C4-2B (cell line): ENCODE measurements at regions not wholly inside any gene's neighbourhood (a gene's known extent, or its start where the extent isn't known, plus 50 kb on each side); places are given as distances from the start of the nearest gene placed in this dataset.

Experiments used
- ZFX ChIP-seq: fragments of 450-650 bp; IDR thresholded peaks from 2 replicates; pipeline ENCODE4 v1.6.1; 2017
- TF ChIP-seq, protein P1 (sequence below): fragments of 450-650 bp; conservative IDR thresholded peaks from 2 replicates; pipeline ENCODE4 v1.5.1; 2017; ENCODE audit warnings: mild to moderate bottlenecking

DNA sequence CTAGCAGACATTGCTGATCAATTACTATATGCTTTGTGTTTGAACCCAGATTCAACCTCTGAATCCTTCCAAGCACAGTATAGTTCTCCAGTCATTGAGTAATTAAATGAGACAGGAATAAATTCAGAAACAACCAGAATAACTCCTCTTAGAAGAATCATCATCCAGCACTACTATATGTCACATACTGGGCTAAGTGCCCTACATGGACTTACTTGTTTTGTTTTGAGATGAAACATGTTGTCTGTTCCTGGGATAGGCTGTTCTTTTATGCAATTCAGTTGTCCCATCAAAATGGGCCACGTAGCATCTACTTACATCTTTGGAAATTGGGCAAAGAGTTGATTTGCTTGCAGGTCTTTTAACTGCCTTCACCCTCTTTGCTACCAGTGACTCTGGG lies 365.5 kb upstream of the SUCLG2 start:
- TF ChIP-seq, protein P1, sequence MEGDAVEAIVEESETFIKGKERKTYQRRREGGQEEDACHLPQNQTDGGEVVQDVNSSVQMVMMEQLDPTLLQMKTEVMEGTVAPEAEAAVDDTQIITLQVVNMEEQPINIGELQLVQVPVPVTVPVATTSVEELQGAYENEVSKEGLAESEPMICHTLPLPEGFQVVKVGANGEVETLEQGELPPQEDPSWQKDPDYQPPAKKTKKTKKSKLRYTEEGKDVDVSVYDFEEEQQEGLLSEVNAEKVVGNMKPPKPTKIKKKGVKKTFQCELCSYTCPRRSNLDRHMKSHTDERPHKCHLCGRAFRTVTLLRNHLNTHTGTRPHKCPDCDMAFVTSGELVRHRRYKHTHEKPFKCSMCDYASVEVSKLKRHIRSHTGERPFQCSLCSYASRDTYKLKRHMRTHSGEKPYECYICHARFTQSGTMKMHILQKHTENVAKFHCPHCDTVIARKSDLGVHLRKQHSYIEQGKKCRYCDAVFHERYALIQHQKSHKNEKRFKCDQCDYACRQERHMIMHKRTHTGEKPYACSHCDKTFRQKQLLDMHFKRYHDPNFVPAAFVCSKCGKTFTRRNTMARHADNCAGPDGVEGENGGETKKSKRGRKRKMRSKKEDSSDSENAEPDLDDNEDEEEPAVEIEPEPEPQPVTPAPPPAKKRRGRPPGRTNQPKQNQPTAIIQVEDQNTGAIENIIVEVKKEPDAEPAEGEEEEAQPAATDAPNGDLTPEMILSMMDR = no peak
- no peak for TF ChIP-seq ZFX
